Stimulated activated CD8-positive, alpha-beta memory T cell treated with anti-CD3 and anti-CD28 coated beads, Interleukin-2, amount 100 ng/mL, for 48 hours (primary cell): ENCODE measurements at regions not wholly inside any gene's neighbourhood (a gene's known extent, or its start where the extent isn't known, plus 50 kb on each side); places are given as distances from the start of the nearest gene placed in this dataset.

Source experiments
- DNase-seq, 2 donors: peaks; one replicate each; pipeline ENCODE4 v3.0.0-alpha.2; 2020; ENCODE audit warnings: low read depth in 2 of 2

DNA sequence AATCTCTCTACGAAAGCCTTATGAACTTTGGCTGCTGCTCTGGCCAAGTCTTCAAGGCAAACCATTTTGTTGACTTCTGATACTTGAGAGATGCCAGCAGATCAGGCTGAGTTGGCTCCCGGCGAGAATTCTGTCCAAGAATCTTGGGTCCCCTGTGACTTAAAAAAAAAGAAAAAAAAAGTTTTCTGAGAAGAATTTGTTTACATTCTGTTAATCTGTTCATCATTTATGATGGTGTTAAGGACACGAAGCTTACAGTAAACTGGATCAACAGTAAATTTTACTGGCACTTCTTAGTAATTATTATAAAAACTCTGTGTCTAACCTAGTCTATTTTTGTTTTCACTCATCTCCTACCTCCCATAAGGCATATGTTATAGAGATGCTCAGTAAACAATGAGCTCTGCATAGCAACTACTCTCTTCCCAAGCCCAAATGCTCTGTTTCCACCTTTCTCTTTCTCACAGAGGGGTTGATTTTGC is 320.9 kb upstream of the RASGRP1 start:
- no peak for DNase-seq

DNA sequence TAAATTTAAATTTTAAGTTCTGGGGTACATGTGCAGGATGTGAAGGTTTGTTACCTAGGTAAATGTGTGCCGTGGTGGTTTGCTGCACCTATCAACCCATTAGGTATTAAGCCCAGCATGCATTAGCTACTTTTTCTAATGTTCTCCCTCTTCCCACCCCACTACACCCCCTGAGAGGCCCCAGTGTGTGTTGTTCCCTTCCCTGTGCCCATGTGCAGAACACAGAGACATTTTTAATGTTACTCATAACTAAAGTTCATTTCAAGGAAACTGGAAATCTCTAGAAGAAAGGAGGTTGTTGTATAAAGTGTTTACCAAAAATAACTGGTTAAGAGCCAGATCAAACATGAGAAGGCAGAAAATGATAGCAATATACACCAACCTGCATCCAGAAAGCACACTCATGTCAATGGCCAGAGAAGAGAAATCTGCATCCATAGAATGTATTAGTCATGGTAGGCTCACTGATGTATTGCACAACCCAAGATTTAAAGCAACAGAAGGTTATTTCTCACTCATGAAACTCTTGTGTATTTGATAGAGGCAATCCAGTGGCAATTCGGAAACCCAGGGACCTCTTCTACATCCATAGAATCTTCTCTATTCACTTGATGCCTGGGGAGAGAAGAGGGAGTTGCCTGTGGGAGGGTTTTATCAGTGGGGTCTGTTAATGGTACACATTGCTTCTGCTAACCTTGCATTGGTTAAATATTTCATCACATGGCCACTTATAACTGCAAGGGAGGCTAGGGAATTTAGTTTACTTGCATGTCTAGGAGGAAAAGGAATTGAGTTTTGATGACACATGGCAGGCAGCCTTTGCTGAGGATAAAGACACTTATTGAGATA is 321.9 kb upstream of the RASGRP1 start:
- no peak for DNase-seq

GRCh38 chr15:38888701-38889221 is 324.1 kb upstream of the RASGRP1 start:
- no peak for DNase-seq

DNA sequence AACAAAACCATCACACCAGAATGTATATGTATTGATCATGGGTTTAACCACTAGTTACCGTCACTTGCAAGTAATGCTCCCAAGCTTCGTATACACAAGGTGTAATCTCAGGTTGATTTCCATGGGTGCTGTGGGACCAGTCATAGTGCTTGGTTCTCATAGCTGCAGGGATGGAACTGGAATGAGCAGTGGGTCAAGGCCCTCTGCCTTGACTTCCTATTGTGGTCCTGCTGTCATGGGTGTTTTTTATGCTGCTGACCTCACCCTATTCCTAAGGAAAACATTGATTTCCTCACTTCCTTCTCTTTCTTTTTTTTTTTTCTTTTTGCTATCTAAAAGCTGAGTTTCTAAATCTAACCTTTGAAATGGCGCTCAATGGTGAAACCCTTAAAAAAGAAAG is 325.6 kb upstream of the RASGRP1 start:
- DNase-seq: no peak

DNA sequence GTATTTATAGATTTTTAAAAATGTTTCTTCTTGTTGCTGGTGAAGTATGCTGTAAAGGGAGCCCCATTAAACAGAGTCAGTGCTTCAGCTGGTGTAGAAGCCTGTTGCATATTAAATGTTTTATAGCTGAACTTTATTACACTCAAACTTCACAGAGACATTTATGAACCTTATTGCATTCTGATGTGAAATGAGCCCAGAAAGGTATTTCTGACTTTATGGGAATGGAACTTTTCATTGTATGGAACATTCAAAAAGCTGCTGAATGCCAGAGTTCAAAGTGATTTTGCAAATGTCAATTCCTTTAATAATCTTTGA is 329.3 kb upstream of the RASGRP1 start:
- DNase-seq: no peak

- DNase-seq: no peak
Observed at GRCh38 chr15:38894243-38894948, 329.8 kb upstream of the RASGRP1 start.

- DNase-seq: no peak
Observed at GRCh38 chr15:38895326-38896255, 331.0 kb upstream of the RASGRP1 start.

DNA sequence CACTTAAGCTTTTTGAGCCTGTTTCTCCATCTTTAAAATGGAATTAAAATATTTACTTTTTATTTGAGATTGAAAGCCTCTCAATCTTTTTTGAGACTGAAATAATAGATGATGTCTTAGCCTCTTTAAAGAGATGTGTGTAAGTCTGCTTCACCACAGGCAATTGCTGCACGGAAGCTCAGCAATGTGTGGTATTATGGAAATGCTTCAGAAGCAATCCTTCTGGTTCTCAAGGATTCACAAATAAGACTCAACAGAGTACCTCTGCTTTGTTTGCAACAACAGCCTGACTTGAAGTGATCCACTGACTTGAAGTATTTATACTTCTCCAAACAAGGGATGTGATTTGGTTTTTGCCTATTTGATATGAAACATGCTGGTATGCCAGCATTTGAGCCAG is 332.0 kb upstream of the RASGRP1 start:
- DNase-seq: no peak

- no peak for DNase-seq
Observed at GRCh38 chr15:38897551-38897950, 332.9 kb upstream of the RASGRP1 start.

DNA sequence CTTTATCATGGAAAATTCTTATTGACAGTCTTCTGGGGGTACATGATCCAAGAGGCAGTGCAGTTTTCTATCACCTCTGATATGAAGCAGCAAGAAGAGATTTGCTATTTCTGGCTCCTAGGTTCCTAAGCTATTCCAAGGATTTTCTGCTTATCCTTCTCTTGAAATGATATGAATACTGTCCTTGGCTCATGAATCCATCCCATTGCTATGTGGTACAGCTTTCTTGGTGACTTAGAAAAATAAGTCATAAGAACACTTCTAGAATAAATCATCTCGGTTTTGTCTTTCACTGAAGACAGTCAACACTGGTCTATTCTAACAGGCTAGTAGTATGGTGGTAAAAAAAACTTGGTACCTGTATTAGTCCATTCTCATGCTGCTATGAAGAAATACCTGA is 333.6 kb upstream of the RASGRP1 start:
- no peak for DNase-seq

GRCh38 chr15:38899300-38899699 is 334.7 kb upstream of the RASGRP1 start:
- no peak for DNase-seq

- DNase-seq: no peak
Observed at GRCh38 chr15:38904298-38904697, 339.7 kb upstream of the RASGRP1 start.

DNA sequence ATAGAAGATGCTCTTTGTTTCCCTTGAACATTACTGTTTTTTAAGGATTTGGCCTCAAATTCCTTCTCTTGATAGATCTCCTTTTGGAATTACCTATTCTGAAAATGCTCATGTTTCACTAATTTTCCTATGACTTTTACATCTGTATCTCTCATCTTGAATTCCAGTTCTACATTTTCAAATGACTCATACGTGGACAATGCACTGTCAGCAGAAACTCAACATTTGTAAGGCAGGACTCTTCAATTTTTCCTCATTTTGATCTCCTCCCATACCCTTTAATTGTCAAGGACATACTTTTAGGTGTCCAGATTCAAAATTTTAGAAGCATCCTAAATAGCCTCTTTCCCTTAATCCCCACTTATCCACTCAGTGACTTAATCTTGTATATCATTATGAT is 341.0 kb upstream of the RASGRP1 start:
- no peak for DNase-seq

DNA sequence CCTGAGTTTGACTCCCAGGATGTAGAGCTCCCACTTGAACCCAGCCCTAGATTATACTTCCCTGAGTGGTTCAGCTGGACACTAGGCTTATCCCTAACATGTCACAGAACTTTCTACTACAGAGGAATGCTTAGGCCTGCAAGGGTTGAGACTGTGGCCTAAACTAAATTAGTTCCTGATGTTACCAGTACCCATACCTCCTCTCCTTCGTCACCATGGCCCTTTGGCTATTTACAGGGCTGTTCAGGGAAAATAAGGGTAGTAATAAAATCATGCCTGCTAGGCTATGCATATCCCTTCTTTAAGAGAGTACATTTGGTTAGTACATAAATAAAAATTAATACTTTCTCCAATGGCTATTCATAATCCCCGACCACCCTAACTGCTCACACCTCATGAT is 356.4 kb upstream of the RASGRP1 start:
- no peak for DNase-seq

DNA sequence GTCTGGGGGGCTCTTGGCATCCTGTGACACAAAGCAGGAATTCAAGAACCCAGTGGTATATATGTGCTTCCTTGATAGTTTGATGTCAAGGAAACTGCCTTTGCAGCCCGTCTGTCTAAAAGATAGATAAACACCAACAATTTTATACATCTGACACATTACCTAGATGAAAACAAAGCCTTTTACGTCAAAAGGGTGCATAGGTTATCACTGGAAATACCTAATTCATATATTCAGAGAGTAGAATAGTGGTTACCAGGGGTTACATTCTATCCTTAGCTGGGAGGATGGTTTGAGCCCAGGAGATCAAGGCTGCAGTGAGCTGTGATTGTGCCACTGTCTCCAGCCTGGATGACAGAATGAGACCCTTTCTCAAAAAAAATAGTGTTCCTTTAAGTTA is 356.9 kb upstream of the RASGRP1 start:
- DNase-seq: no peak

- no peak for DNase-seq
Observed at GRCh38 chr15:38928431-38928830, 363.8 kb upstream of the RASGRP1 start.

DNA sequence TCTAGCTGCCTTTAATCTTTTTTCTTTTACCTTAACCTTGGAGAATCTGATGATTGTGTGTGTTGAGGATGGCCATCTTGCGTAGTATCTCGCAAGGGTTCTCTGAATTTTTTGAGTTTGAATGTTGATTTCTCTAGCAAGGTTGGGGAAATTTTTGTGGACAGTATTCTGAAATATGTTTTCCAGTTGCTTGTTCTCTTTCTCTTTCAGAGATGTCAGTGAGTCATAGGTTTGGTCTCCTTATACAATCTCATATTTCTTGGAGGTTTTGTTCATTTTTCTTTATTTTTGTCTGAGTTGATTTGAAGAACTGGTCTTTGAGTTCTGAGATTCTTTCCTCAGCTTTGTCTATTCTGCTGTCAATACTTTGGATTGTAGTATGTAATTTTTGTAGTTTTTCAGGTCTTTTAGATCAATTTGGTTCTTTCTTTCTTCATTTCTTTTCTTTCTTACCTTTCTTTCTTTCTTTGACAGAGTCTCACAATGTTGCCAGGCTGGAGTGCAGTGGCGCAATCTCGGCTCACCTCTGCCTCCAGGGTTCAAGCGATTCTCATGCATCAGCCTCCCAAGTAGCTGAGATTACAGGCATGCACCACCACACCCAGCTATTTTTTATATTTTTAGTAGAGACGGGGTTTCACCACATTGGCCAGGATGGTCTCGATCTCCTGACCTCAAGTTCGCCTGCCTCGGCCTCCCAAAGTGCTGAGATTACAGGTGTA is 366.4 kb upstream of the RASGRP1 start:
- DNase-seq: no peak

DNA sequence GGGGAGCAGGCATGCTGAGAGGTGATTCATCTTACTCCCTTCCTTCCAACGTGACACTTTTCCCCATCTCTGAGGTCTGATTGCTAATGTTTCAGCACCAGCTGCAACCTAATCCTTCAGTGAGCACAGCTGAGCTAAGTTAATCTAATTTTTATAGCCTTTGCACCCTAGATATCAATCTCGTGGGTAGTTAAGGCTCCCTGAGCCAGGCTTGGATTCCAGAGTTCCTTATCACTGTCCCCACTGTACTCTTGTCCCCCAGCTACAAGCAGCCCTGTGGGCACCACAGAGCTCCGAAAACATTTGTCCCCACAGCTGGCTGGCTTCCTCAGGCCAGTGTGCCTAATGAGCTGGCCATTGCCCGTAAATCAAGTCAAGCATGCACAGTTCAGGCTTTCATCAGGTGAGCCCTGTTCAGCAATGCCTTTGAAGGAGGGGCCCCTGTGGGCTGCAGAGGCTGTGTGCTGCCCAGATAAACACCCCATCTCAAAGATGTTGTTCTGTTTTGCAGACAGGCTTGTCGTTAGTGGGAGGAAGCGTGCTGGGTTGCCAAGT is 376.9 kb upstream of the RASGRP1 start:
- no peak for DNase-seq

- no peak for DNase-seq
Observed at GRCh38 chr15:38944536-38944935, 379.9 kb upstream of the RASGRP1 start.

- DNase-seq: no peak
Observed at GRCh38 chr15:38945551-38946298, 381.1 kb upstream of the RASGRP1 start.
